ENCODE measurements at regions not wholly inside any gene's neighbourhood (a gene's known extent, or its start where the extent isn't known, plus 50 kb on each side); places are given as distances from the start of the nearest gene placed in this dataset.

GRCh38 chr1:22264464-22265341, 121.8 kb upstream of the WNT4 start:
- no peak for DNase-seq (ENCODE audit: low spot score)

GRCh38 chr1:22266141-22266540, 123.2 kb upstream of the WNT4 start:
- DNase-seq (ENCODE audit: low spot score): no peak

- DNase-seq (ENCODE audit: low spot score): no peak
Measured at GRCh38 chr1:22267413-22268175, 124.7 kb upstream of the WNT4 start.

GRCh38 chr1:22268327-22268726, 125.4 kb upstream of the WNT4 start:
- no peak for DNase-seq (ENCODE audit: low spot score)

- no peak for DNase-seq (ENCODE audit: low spot score)
Measured at GRCh38 chr1:22271847-22272801, 129.2 kb upstream of the WNT4 start.

GRCh38 chr1:22273686-22274681, 131.1 kb upstream of the WNT4 start:
- no peak for DNase-seq (ENCODE audit: low spot score)

- no peak for DNase-seq (ENCODE audit: low spot score)
Measured at GRCh38 chr1:22275167-22275566, 132.3 kb upstream of the WNT4 start.

- peak; percentile 6 for DNase-seq (ENCODE audit: low spot score)
Measured at GRCh38 chr1:22275626-22276395, 132.9 kb upstream of the WNT4 start.

- no peak for DNase-seq (ENCODE audit: low spot score)
Measured at GRCh38 chr1:22276396-22276748, 133.5 kb upstream of the WNT4 start.

- no peak for DNase-seq (ENCODE audit: low spot score)
Measured at GRCh38 chr1:22277662-22278061, 134.8 kb upstream of the WNT4 start.

- no peak for DNase-seq (ENCODE audit: low spot score)
Measured at GRCh38 chr1:22279735-22280134, 136.8 kb upstream of the WNT4 start.

- DNase-seq (ENCODE audit: low spot score): no peak
Measured at GRCh38 chr1:22280526-22280925, 137.6 kb upstream of the WNT4 start.

GRCh38 chr1:22281521-22282363, 138.8 kb upstream of the WNT4 start:
- no peak for DNase-seq (ENCODE audit: low spot score)

- DNase-seq (ENCODE audit: low spot score): no peak
Measured at GRCh38 chr1:22282364-22282995, 139.6 kb upstream of the WNT4 start.

- DNase-seq (ENCODE audit: low spot score): no peak
Measured at GRCh38 chr1:22283596-22283995, 140.7 kb upstream of the WNT4 start.

- DNase-seq (ENCODE audit: low spot score): no peak
Measured at GRCh38 chr1:22284236-22284635, 141.3 kb upstream of the WNT4 start.

- DNase-seq (ENCODE audit: low spot score): no peak
Measured at GRCh38 chr1:22284906-22285548, 142.1 kb upstream of the WNT4 start.
